Upper lobe of left lung (tissue), 6 donors: ENCODE measurements at regions not wholly inside any gene's neighbourhood (a gene's known extent, or its start where the extent isn't known, plus 50 kb on each side); places are given as distances from the start of the nearest gene placed in this dataset.

ENCODE experiments used
- ATAC-seq, 2 donors: fragments of 200-7000 bp; cut with Tn5 transposase; one replicate each; pipeline ENCODE4 v1.9.1; 2022; ENCODE audit warnings: mild to moderate bottlenecking in 2 of 2, moderate library complexity in 2 of 2; ENCODE audit not compliant: low FRiP score in 2 of 2
- DNase-seq, 2 donors: peaks; one replicate each; pipeline ENCODE4 v3.0.0-alpha.2; 2019 to 2020
- H3K27ac ChIP-seq, 4 donors: fragments of 200-600 bp; sonication (generic); one replicate each; pipeline ENCODE4 v1.5.1; 2016 to 2019
- H3K27me3 ChIP-seq, 4 donors: fragments of 200-600 bp; sonication (generic); one replicate each; pipeline ENCODE4 v1.5.1; 2017 to 2019
- H3K36me3 ChIP-seq, 4 donors: fragments of 200-600 bp; sonication (generic); one replicate each; pipeline ENCODE4 v1.5.1; 2016 to 2019
- H3K4me1 ChIP-seq, 4 donors: fragments of 200-600 bp; sonication (generic); one replicate each; pipeline ENCODE4 v1.5.1; 2018 to 2019
- H3K4me3 ChIP-seq, 4 donors: fragments of 200-600 bp; sonication (generic); one replicate each; pipeline ENCODE4 v1.5.1; 2017 to 2019; ENCODE audit warnings: mild to moderate bottlenecking in 2 of 4, moderate library complexity in 1 of 4
- H3K9me3 ChIP-seq, 4 donors: fragments of 200-600 bp; sonication (generic); one replicate each; pipeline ENCODE4 v1.5.1; 2018 to 2019
- EP300 ChIP-seq, 4 donors: sonication (generic); formaldehyde crosslinking; IDR thresholded peaks; one replicate each; pipeline ENCODE4 v1.5.1; 2017; ENCODE audit warnings: antibody characterized with exemption in 4 of 4, control low read depth in 2 of 4
- POLR2A ChIP-seq, 4 donors: fragments of 450-650 bp; IDR thresholded peaks; one replicate each; pipeline ENCODE4 v1.5.1; 2016 to 2017; ENCODE audit warnings: antibody characterized with exemption in 4 of 4, mild to moderate bottlenecking in 2 of 4
- POLR2AphosphoS5 ChIP-seq, 2 donors: sonication (generic); formaldehyde crosslinking; IDR thresholded peaks; one replicate each; pipeline ENCODE4 v1.5.1; 2017; ENCODE audit warnings: antibody characterized with exemption in 2 of 2
- WGBS, 2 donors: methylation state at CpG; one replicate each; pipeline ENCODE4 v1.1.5; 2017 to 2018; 5-methylcytosine and 5-hydroxymethylcytosine counted together
- TF ChIP-seq, protein P1 (sequence below), 6 experiments: fragments of 450-650 bp in 4 of 6; fragments of 200-600 bp in 2 of 6; sonication (generic) in 2 of 6; IDR thresholded peaks; one replicate each; pipeline ENCODE4 v1.5.1; 2016 to 2019; ENCODE audit warnings: antibody characterized with exemption in 6 of 6
- donor health status: DM: no; HTN: no; CAD: no; lungs with moderate emphysema.
- donor health status: DM: no; HTN: yes; CAD: no; lungs with severe emphysema.

DNA sequence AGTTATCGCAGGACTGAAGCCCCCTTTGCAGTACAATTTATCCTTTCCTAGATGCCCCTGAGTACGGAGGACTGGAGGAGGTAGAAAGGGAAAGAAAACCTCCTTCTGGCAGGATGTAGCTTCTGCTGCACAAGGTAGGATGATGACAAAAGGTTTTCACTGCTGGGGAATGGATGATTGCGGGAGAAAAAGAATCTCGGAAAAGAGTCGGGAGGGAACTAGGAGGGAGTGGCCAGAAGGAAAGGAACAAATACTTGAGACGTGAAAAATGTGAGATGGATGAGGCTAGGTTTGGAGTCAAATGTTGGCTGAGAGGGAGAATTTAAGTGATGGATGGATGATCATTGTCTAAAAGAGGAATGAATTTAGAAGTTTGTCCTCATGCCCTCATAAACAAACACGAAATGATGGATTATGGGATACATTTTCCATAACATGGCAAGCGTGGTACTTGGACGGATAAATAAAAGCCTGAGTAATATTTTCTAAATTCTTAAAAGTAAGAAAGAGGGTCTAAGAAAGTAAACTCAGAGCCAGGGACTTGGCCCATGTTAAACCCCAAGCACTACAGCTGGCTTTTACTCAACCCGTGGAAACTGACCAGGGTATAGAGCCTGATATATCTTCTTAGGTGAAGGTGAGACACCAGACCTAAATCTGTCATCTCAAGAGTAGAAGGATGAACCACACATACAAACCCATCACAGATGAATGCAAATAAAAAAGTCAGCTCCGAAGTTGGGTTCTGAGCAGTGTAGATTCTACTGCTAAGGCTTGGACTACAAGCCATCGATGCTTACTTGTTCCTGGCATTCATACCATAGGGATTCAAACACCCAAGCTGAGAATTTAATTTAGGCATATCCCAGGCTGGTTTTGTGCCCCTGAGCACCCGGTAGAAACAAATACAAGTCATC is 72.4 kb downstream of the HFE start:
- peaks cover 13 to 27% (median 20%) of the 10 kb centered on the region in 4 donors for H3K4me1 ChIP-seq
- DNase-seq (no peak), ATAC-seq (no peak)
- TF ChIP-seq POLR2AphosphoS5 (IDR thresholded peaks at IDR 0.05): no peak
- TF ChIP-seq, protein P1, sequence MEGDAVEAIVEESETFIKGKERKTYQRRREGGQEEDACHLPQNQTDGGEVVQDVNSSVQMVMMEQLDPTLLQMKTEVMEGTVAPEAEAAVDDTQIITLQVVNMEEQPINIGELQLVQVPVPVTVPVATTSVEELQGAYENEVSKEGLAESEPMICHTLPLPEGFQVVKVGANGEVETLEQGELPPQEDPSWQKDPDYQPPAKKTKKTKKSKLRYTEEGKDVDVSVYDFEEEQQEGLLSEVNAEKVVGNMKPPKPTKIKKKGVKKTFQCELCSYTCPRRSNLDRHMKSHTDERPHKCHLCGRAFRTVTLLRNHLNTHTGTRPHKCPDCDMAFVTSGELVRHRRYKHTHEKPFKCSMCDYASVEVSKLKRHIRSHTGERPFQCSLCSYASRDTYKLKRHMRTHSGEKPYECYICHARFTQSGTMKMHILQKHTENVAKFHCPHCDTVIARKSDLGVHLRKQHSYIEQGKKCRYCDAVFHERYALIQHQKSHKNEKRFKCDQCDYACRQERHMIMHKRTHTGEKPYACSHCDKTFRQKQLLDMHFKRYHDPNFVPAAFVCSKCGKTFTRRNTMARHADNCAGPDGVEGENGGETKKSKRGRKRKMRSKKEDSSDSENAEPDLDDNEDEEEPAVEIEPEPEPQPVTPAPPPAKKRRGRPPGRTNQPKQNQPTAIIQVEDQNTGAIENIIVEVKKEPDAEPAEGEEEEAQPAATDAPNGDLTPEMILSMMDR (IDR thresholded peaks at IDR 0.05): no peak
- TF ChIP-seq POLR2A (IDR thresholded peaks at IDR 0.05): no peak
- peaks cover 0 to 6% (median 4%) of the 10 kb centered on the region in 4 donors for H3K36me3 ChIP-seq
- 19 to 20% methylated on average over 13 of the region's 13 CpGs for WGBS, 2 donors
- H3K27ac ChIP-seq: peak overlapping the region; percentile 90 to 98 (median 94)
- no peaks in the 10 kb centered on the region for H3K27me3 ChIP-seq
- no peaks in the 10 kb centered on the region for H3K9me3 ChIP-seq
- H3K4me3 ChIP-seq: peak overlapping the region in 3 of 4 donors; percentile 60 to 69 (median 64)

DNA sequence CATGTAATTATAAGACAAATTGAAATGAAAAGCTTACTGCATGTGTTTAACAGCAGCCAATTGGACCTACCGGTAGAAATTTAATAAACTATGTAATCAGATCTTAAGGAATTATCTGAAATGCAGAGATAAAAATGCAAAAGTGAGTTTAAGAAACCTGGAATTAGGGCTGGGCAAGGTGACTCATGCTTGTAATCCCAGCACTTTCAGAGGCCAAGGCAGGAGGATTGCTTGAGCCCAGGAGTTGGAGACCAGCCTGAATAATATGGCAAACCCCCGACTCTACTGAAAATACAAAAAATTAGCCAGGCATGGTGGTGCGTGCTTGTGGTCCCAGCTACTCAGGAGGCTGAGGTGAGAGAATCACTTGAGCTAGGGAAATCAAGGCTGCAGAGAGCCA is 74.1 kb downstream of the HFE start:
- ATAC-seq (no peak), DNase-seq (no peak)
- H3K9me3 ChIP-seq: no peaks in the 10 kb centered on the region
- no peak overlapping the region for H3K27ac ChIP-seq
- TF ChIP-seq EP300 (IDR thresholded peaks at IDR 0.05) (no peak), POLR2A (IDR thresholded peaks at IDR 0.05) (no peak), POLR2AphosphoS5 (IDR thresholded peaks at IDR 0.05) (no peak)
- TF ChIP-seq, protein P1 (IDR thresholded peaks at IDR 0.05): no peak
- 89 to 95% methylated on average over 3 of the region's 3 CpGs for WGBS, 2 donors
- H3K27me3 ChIP-seq: no peaks in the 10 kb centered on the region
- H3K4me1 ChIP-seq: peaks cover 9 to 20% (median 15%) of the 10 kb centered on the region in 4 donors
- H3K36me3 ChIP-seq: peaks cover 0 to 6% (median 4%) of the 10 kb centered on the region in 4 donors
- H3K4me3 ChIP-seq: no peak overlapping the region

DNA sequence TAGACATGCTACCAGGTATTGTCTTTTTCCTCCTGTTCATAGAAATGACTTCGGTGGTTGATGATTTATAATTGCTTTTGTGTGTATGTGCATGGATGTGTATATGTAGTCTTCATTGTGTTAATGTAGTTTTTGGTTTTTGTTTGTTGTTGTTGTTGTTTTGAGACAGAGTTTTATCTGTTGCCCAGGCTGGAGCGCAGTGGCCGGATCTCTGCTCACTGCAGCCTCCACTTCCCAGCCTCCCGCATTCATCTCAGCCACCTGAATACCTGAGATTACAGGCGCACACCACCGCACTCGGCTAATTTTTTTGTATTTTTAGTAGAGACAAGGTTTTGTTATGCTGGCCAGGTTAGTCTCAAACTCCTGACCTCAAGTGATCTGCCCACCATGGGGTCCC is 75.2 kb downstream of the HFE start:
- ATAC-seq (no peak), DNase-seq (no peak)
- Histone ChIP-seq H3K9me3 (no peaks in the 10 kb centered on the region), H3K4me3 (no peak overlapping the region), H3K27me3 (no peaks in the 10 kb centered on the region), H3K27ac (no peak overlapping the region), H3K36me3 (peaks cover 0 to 6% (median 4%) of the 10 kb centered on the region in 4 donors), H3K4me1 (peaks cover 4 to 14% (median 11%) of the 10 kb centered on the region in 4 donors)
- WGBS, 2 donors: 92 to 94% methylated on average over 7 of the region's 7 CpGs
- no peak for TF ChIP-seq POLR2A (IDR thresholded peaks at IDR 0.05)
- TF ChIP-seq POLR2AphosphoS5 (IDR thresholded peaks at IDR 0.05): no peak
- TF ChIP-seq EP300 (IDR thresholded peaks at IDR 0.05): no peak
- TF ChIP-seq, protein P1 (IDR thresholded peaks at IDR 0.05): no peak

DNA sequence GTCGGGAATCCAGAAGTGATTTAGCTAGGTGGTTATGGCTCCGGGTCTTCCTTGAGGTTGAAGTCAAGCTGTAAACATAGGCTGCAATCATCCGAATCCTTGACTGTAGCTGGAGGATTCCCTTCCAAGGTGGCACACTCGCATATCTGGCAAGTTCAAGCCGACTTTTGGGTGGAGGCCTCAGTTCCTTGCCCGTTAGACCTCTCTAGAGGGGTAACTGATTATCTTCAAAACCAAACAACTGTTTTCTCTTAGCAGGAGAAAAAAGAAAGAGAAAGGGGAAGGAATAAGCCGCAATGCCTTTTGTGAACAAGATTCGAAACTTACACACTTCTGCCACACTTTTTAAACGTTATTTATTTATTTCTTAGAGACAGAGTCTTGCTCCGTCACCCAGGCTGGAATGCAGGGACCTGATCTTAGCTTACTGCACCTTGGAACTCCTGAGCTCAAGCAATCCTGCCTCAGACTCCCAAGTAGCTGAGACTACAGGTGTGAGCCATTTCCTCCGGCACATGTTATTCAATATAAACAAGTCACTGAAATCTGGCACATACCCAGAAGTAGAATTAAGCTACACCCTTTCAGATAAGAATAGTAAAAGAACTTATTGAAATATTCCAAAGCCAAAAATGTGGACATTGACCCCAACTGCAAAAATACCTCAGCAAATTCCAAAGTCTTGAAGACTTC is 76.3 kb downstream of the HFE start:
- WGBS, 2 donors: 88 to 90% methylated on average over 11 of the region's 11 CpGs
- H3K9me3 ChIP-seq: no peaks in the 10 kb centered on the region
- no peak for TF ChIP-seq POLR2A (IDR thresholded peaks at IDR 0.05)
- TF ChIP-seq, protein P1 (IDR thresholded peaks at IDR 0.05): no peak
- TF ChIP-seq POLR2AphosphoS5 (IDR thresholded peaks at IDR 0.05): no peak
- no peak for TF ChIP-seq EP300 (IDR thresholded peaks at IDR 0.05)
- ATAC-seq (no peak), DNase-seq (no peak)
- peaks cover 4 to 12% (median 9%) of the 10 kb centered on the region in 4 donors for H3K4me1 ChIP-seq
- H3K36me3 ChIP-seq: peaks cover 0 to 6% (median 4%) of the 10 kb centered on the region in 4 donors
- no peaks in the 10 kb centered on the region for H3K27me3 ChIP-seq
- H3K4me3 ChIP-seq: no peak overlapping the region
- H3K27ac ChIP-seq: no peak overlapping the region
